Left ventricle myocardium inferior (tissue), 1 donor: ENCODE measurements at regions not wholly inside any gene's neighbourhood (a gene's known extent, or its start where the extent isn't known, plus 50 kb on each side); places are given as distances from the start of the nearest gene placed in this dataset.

Experiments
- DNase-seq: peaks from one replicate; pipeline ENCODE4 v3.0.0-alpha.2; 2020
- H3K27ac ChIP-seq: fragments of 200-600 bp; replicated peaks from 2 replicates; pipeline ENCODE4 v1.8.0; 2021
- H3K27me3 ChIP-seq: fragments of 200-600 bp; 2 replicates; pipeline ENCODE4 v1.8.0; 2021; ENCODE audit warnings: low read depth
- H3K36me3 ChIP-seq: fragments of 200-600 bp; 2 replicates; pipeline ENCODE4 v1.8.0; 2021
- H3K4me1 ChIP-seq: fragments of 200-600 bp; 2 replicates; pipeline ENCODE4 v1.8.0; 2021
- H3K4me3 ChIP-seq: fragments of 200-600 bp; 2 replicates; pipeline ENCODE4 v1.8.0; 2021; ENCODE audit warnings: mild to moderate bottlenecking, moderate library complexity
- H3K9me3 ChIP-seq: fragments of 200-600 bp; replicated peaks from 2 replicates; pipeline ENCODE4 v1.8.0; 2021
- CTCF ChIP-seq: fragments of 200-600 bp; IDR thresholded peaks from 2 replicates; pipeline ENCODE4 v1.8.0; 2021; ENCODE audit warnings: antibody characterized with exemption, mild to moderate bottlenecking, borderline replicate concordance
- intact Hi-C: fragments of 100-400 bp; cut with micrococcal nuclease; formaldehyde crosslinking; loops from one replicate; pipeline ENCODE4 v1.11.0; 2022
- donor health status: DM: no; HTN: yes; CAD: no; lungs with severe emphysema.

GRCh38 chr1:168921629-168922028 is 184.9 kb upstream of the ATP1B1 start:
- DNase-seq, result no peak
- Histone ChIP-seq H3K36me3 (no peaks in the 10 kb centered on the region), H3K9me3 (no peaks in the 10 kb centered on the region), H3K27me3 (no peaks in the 10 kb centered on the region), H3K27ac (peak overlapping the region; percentile 66), H3K4me1 (peaks cover 25% of the 10 kb centered on the region), H3K4me3 (no peak overlapping the region)
- TF ChIP-seq CTCF, result no peak
- intact Hi-C loops, result no loop called here

- no peaks in the 10 kb centered on the region for H3K9me3 ChIP-seq
- DNase-seq, result no peak
- intact Hi-C loops, result no loop called here
- no peak overlapping the region for H3K4me3 ChIP-seq
- no peak for TF ChIP-seq CTCF
- no peaks in the 10 kb centered on the region for H3K27me3 ChIP-seq
- no peaks in the 10 kb centered on the region for H3K36me3 ChIP-seq
- H3K27ac ChIP-seq, result no peak overlapping the region
- H3K4me1 ChIP-seq, result peaks cover 25% of the 10 kb centered on the region
These were observed 182.9 kb upstream of the ATP1B1 start for GRCh38 chr1:168923521-168924136.

GRCh38 chr1:168924976-168925375 is 181.5 kb upstream of the ATP1B1 start:
- intact Hi-C loops, result no loop called here
- no peak for TF ChIP-seq CTCF

GRCh38 chr1:168926236-168926635 is 180.3 kb upstream of the ATP1B1 start:
- no peak for DNase-seq
- peaks cover 6% of the 10 kb centered on the region for H3K4me1 ChIP-seq
- intact Hi-C loops, result no loop called here
- no peaks in the 10 kb centered on the region for H3K9me3 ChIP-seq
- no peaks in the 10 kb centered on the region for H3K36me3 ChIP-seq
- no peak overlapping the region for H3K4me3 ChIP-seq
- no peaks in the 10 kb centered on the region for H3K27me3 ChIP-seq
- TF ChIP-seq CTCF, result no peak
- no peak overlapping the region for H3K27ac ChIP-seq

More at GRCh38 chr1:168924976-168925375, 181.5 kb upstream of the ATP1B1 start:
- Histone ChIP-seq H3K4me3 (no peak overlapping the region), H3K4me1 (peaks cover 16% of the 10 kb centered on the region), H3K27me3 (no peaks in the 10 kb centered on the region), H3K9me3 (no peaks in the 10 kb centered on the region), H3K27ac (no peak overlapping the region), H3K36me3 (no peaks in the 10 kb centered on the region)
- no peak for DNase-seq

GRCh38 chr1:168932539-168932938 is 174.0 kb upstream of the ATP1B1 start:
- no peak for TF ChIP-seq CTCF

More at GRCh38 chr1:168932539-168932938, 174.0 kb upstream of the ATP1B1 start:
- intact Hi-C loops, result no loop called here
- Histone ChIP-seq H3K4me3 (no peak overlapping the region), H3K9me3 (peaks cover 7% of the 10 kb centered on the region), H3K36me3 (no peaks in the 10 kb centered on the region), H3K4me1 (no peaks in the 10 kb centered on the region), H3K27me3 (no peaks in the 10 kb centered on the region), H3K27ac (no peak overlapping the region)
- no peak for DNase-seq
